ENCODE measurements at regions not wholly inside any gene's neighbourhood (a gene's known extent, or its start where the extent isn't known, plus 50 kb on each side); places are given as distances from the start of the nearest gene placed in this dataset.

DNA sequence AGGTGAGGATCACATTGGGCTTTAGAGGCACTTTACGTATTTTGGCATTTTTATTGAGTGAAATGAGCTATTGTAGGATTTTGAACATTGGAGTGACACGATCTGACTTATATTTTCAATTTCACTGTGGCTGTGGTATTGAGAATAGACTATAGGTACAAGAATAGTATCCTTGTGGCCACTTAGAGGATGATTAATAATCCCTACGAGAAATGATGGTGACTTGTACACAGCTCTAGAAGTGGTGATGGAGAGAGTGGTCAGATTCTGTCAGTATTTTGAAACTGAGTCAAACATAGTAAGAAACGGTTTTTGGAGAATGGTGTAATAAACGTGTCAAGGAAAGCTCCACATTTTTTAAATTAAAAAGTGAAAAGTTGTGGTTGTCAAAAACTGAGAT is 494.7 kb downstream of the EPHA5 start:
- intact Hi-C loops (cut with DNase I): no loop called here
- H3K4me3 ChIP-seq: no peak overlapping the region

DNA sequence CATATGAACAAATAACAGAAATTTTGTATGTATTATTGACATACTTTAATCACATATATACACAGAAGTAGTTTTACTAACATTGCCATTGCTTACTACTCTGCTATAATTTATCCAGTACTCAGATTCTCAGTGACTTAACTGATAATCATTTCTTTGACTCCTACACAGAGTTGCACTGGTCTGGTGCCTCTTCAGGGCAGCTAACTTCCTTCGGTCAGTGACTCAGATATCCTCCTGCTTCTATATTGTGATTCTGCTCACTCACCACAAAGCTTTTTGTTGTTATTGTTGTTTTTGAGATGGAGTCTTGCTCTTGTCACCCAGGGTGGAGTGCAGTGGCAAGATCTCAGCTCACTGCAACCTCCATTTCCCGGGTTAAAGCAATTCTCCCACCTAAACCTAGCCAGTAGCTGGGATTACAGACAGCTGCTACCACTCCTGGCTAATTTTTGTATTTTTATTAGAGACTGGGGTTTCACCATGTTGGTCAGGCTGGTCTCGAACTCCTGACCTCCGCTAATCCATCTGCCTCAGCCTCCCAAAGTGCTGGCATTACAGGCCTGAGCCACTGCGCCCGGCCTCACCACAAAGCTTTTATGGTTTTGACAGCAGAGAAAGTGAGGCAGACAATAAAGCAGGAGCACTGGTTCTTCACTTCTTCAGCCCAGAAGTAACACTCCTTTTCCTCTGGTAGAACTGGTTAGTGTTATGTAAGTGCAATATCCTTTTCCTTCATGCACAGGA is 499.3 kb downstream of the EPHA5 start:
- Histone ChIP-seq H3K27me3 (no peaks in the 10 kb centered on the region), H3K4me1 (no peaks in the 10 kb centered on the region), H3K9me3 (no peaks in the 10 kb centered on the region), H3K27ac (no peak overlapping the region), H3K36me3 (no peaks in the 10 kb centered on the region), H3K4me3 (no peak overlapping the region)
- no peak for DNase-seq (ENCODE audit: low spot score in 2 of 2)
- TF ChIP-seq, protein P1, sequence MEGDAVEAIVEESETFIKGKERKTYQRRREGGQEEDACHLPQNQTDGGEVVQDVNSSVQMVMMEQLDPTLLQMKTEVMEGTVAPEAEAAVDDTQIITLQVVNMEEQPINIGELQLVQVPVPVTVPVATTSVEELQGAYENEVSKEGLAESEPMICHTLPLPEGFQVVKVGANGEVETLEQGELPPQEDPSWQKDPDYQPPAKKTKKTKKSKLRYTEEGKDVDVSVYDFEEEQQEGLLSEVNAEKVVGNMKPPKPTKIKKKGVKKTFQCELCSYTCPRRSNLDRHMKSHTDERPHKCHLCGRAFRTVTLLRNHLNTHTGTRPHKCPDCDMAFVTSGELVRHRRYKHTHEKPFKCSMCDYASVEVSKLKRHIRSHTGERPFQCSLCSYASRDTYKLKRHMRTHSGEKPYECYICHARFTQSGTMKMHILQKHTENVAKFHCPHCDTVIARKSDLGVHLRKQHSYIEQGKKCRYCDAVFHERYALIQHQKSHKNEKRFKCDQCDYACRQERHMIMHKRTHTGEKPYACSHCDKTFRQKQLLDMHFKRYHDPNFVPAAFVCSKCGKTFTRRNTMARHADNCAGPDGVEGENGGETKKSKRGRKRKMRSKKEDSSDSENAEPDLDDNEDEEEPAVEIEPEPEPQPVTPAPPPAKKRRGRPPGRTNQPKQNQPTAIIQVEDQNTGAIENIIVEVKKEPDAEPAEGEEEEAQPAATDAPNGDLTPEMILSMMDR (IDR thresholded peaks at IDR 0.05): no peak
- intact Hi-C loops (cut with DNase I): no loop called here

More for the DNA sequence above, 494.7 kb downstream of the EPHA5 start:
- H3K4me1 ChIP-seq: no peaks in the 10 kb centered on the region
- H3K27ac ChIP-seq: no peak overlapping the region
- TF ChIP-seq, protein P1 (IDR thresholded peaks at IDR 0.05): no peak
- H3K9me3 ChIP-seq: no peaks in the 10 kb centered on the region
- no peaks in the 10 kb centered on the region for H3K36me3 ChIP-seq
- no peaks in the 10 kb centered on the region for H3K27me3 ChIP-seq
- no peak for DNase-seq (ENCODE audit: low spot score in 2 of 2)

DNA sequence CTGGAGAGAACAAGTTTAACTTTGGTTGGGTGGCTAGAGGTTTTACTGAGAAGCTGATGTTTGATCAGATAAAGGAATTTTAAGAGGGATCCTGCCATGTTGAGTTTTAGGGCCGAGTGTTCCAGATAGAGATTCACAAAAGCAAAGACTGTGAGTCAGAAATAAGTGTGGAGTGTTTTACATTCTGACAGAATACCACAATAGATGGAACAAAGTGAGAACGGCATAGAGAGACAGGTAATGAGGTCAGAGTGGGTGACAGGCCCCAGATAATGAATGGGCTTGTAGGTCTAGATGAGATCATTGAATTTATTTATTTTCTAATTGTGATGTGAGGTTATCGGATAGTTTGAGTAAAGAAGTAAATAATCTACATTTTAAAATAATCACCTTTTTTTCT is 502.6 kb downstream of the EPHA5 start:
- TF ChIP-seq, protein P1 (IDR thresholded peaks at IDR 0.05): no peak
- Histone ChIP-seq H3K4me3 (no peak overlapping the region), H3K4me1 (no peaks in the 10 kb centered on the region), H3K36me3 (no peaks in the 10 kb centered on the region), H3K27ac (no peak overlapping the region), H3K9me3 (no peaks in the 10 kb centered on the region), H3K27me3 (no peaks in the 10 kb centered on the region)
- no peak for DNase-seq (ENCODE audit: low spot score in 2 of 2)
- intact Hi-C loops (cut with DNase I): no loop called here

DNA sequence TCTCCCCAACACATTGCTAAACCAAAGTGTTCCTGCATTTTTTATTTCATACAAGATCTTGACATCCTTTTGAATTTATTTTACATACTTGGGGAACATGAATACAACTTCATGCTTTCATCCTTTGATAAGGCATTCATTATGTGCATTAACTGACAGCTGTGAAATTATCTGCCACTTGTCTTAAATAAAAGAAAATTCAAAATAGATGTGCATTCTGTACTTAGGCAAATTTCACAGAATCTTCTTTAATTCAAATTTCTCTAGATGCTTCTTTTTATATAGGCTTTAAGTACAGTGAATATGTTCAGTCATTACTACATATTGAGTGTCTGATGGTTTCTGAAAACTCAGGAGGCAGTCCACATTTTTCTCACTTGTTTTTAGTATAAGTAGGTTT is 518.1 kb downstream of the EPHA5 start:
- Histone ChIP-seq H3K4me3 (no peak overlapping the region), H3K27me3 (no peaks in the 10 kb centered on the region), H3K4me1 (no peaks in the 10 kb centered on the region), H3K27ac (no peak overlapping the region), H3K9me3 (no peaks in the 10 kb centered on the region), H3K36me3 (no peaks in the 10 kb centered on the region)
- TF ChIP-seq, protein P1 (IDR thresholded peaks at IDR 0.05): no peak
- no peak for DNase-seq (ENCODE audit: low spot score in 2 of 2)
- intact Hi-C loops (cut with DNase I): no loop called here

DNA sequence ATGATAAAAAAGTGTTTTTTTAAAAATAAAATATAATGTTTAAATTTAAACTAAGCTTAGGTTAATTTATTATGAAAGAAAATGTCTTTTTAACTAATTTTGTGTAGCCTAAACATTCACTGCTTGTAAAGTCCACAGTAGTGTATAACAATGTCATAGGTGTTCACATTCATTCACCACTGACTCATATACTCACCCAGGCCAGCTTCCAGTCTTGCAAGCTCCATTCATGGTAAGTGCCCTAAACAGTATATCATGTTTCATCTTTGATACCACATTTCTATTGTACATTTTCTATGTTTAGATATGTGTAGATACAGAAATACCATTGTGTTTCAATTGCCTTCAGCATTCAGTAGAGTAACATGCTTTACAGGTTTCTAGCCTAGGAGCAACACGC is 530.3 kb downstream of the EPHA5 start:
- Histone ChIP-seq H3K4me3 (no peak overlapping the region), H3K9me3 (no peaks in the 10 kb centered on the region), H3K36me3 (no peaks in the 10 kb centered on the region), H3K27me3 (no peaks in the 10 kb centered on the region), H3K4me1 (no peaks in the 10 kb centered on the region), H3K27ac (no peak overlapping the region)
- intact Hi-C loops (cut with DNase I): no loop called here
- TF ChIP-seq, protein P1 (IDR thresholded peaks at IDR 0.05): no peak
- no peak for DNase-seq (ENCODE audit: low spot score in 2 of 2)

DNA sequence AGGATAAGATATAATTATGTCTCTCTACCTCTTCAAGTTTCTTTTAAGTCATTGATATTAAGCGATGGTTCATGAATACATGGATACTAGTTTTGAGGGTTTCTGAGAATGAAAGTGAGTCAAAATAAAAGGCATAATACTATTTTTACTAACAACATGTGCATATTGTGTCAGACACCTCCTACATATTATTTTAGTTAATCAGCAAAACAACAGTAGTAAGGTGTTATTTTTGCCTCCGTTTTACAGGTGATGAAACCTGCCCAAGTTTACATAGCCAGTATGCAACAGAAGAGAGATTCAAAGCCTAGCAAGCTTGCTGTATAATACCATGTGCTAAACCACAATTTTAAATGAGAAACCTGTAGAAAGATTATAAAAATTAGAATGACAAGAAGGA is 544.1 kb downstream of the EPHA5 start:
- intact Hi-C loops (cut with DNase I): no loop called here
- DNase-seq (ENCODE audit: low spot score in 2 of 2): no peak
- no peaks in the 10 kb centered on the region for H3K27me3 ChIP-seq
- H3K27ac ChIP-seq: no peak overlapping the region
- H3K36me3 ChIP-seq: no peaks in the 10 kb centered on the region
- H3K4me1 ChIP-seq: no peaks in the 10 kb centered on the region
- no peaks in the 10 kb centered on the region for H3K9me3 ChIP-seq
- TF ChIP-seq, protein P1 (IDR thresholded peaks at IDR 0.05): no peak
- H3K4me3 ChIP-seq: no peak overlapping the region

Data from ascending aorta (tissue), 2 donors.